Activated B cell treated with CpG ODN at 0.5 μM for 24 hours (primary cell): ENCODE measurements at regions not wholly inside any gene's neighbourhood (a gene's known extent, or its start where the extent isn't known, plus 50 kb on each side); places are given as distances from the start of the nearest gene placed in this dataset.

Source experiments
- ATAC-seq: fragments of 200-7000 bp; cut with Tn5 transposase; one replicate; pipeline ENCODE4 v1.10.0; 2021; ENCODE audit warnings: low read depth, mild to moderate bottlenecking, moderate library complexity
- CTCF ChIA-PET: fragments of 350-600 bp; sonication (Branson Sonifier 250); formaldehyde crosslinking; loops from one replicate; lab custom pipeline; 2021; ENCODE audit warnings: antibody characterized with exemption; lab: Charles Lee
- POLR2A ChIA-PET: fragments of 350-600 bp; sonication (Branson Sonifier 250); formaldehyde crosslinking; loops from one replicate; lab custom pipeline; 2021; ENCODE audit warnings: antibody characterized with exemption; lab: Charles Lee
- DNase-seq: peaks from one replicate; pipeline ENCODE4 v3.0.0; 2022
- H3K27ac Mint-ChIP-seq: one replicate; pipeline ENCODE4 v1.8.0; 2020; ENCODE audit warnings: mixed read lengths
- H3K27me3 Mint-ChIP-seq: one replicate; pipeline ENCODE4 v1.8.0; 2021; ENCODE audit warnings: mixed read lengths
- H3K36me3 Mint-ChIP-seq: one replicate; pipeline ENCODE4 v1.8.0; 2021; ENCODE audit warnings: low read depth, mixed read lengths
- H3K4me1 Mint-ChIP-seq: one replicate; pipeline ENCODE4 v1.8.0; 2021; ENCODE audit warnings: mixed read lengths
- H3K4me3 Mint-ChIP-seq: one replicate; pipeline ENCODE4 v1.8.0; 2020; ENCODE audit warnings: mild to moderate bottlenecking, mixed read lengths
- H3K9me3 Mint-ChIP-seq: one replicate; pipeline ENCODE4 v1.8.0; 2020; ENCODE audit warnings: mixed read lengths
- intact Hi-C: fragments of 100-400 bp; cut with micrococcal nuclease; formaldehyde crosslinking; loops from one replicate; pipeline ENCODE4 v1.15.1; 2024
- TF ChIP-seq, protein P1 (sequence below): fragments of 200-600 bp; IDR thresholded peaks from one replicate; pipeline ENCODE4 v1.8.0; 2022; ENCODE audit warnings: antibody characterized with exemption, mild to moderate bottlenecking

DNA sequence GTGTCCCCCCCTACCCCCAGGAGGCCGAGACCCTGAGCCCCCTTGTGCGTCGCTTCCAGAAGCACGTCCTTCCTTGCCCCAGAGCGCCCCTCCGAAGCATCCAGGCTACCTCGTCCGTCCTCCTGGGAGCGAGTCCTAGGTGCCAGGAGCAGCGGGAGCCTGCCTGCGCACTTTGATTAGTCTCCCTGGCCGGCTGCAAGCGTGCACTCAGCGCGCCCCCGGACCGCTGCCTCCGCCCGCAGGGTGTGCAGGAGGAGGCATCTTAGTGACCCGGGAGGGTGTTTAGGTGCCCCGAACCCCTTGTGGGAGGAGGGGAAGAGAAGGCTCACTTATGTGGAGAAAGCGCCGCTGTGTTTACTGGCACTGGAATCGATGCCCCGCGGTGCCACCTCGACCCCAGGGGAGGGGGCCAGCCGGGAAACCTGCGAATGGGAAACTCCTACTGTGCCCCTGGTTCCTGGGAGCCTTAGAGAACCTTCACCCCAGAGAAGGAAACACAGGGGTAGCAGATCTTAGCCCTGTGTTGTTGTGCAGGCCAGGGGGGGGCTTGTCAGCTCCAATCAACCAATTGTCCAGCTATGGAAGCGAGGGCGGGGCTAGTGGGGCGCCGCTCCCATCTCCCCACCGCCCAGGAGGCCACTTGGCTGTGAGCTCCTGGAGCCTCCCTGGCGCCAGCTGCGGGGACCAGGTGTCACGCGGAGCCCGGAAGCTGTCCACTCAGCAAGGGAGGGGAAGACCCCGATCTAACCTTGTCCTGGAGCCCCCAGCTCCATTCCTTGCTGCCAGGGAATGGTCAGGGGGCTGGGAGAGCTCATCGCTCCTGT lies 922.8 kb upstream of the EEF2KMT start:
- CTCF ChIA-PET, result no interaction called here
- no peak overlapping the region for H3K27ac Mint-ChIP-seq
- no peak for ATAC-seq

DNA sequence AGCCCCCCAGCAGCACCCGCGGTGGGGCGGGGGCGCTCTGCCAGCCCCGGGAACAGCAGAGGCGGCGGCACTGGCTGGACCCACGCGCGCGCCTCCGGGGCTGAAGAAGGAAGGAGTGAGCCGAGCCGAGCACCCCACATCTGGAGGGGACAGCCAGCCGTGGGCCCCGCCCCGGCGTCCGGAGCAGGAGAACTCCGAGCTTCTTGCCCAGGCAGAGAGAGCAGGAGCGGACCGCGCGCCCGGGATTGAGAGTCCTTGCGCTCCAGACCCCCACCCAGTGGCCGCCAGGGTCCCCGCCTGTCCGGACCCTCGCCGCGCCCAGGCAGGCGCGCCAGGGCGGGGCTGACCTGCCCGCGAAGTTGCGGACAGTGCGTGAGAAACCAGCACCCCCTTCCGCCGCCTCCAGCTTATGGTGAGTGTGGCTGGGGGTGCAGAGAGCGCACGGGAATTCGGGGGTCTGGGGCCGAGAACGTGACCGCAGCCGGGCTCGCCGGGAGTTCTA lies 921.9 kb upstream of the EEF2KMT start:
- ChIA-PET POLR2A (no interaction called here), CTCF (no interaction called here)
- Mint-ChIP-seq H3K4me3 (no peak overlapping the region), H3K27ac (no peak overlapping the region), H3K36me3 (no peaks in the 10 kb centered on the region), H3K9me3 (no peaks in the 10 kb centered on the region), H3K27me3 (peaks cover 10% of the 10 kb centered on the region), H3K4me1 (no peaks in the 10 kb centered on the region)
- intact Hi-C loops, result no loop called here
- TF ChIP-seq, protein P1, sequence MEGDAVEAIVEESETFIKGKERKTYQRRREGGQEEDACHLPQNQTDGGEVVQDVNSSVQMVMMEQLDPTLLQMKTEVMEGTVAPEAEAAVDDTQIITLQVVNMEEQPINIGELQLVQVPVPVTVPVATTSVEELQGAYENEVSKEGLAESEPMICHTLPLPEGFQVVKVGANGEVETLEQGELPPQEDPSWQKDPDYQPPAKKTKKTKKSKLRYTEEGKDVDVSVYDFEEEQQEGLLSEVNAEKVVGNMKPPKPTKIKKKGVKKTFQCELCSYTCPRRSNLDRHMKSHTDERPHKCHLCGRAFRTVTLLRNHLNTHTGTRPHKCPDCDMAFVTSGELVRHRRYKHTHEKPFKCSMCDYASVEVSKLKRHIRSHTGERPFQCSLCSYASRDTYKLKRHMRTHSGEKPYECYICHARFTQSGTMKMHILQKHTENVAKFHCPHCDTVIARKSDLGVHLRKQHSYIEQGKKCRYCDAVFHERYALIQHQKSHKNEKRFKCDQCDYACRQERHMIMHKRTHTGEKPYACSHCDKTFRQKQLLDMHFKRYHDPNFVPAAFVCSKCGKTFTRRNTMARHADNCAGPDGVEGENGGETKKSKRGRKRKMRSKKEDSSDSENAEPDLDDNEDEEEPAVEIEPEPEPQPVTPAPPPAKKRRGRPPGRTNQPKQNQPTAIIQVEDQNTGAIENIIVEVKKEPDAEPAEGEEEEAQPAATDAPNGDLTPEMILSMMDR, result no peak
- ATAC-seq, result no peak
- no peak for DNase-seq

More for the DNA sequence above, 922.8 kb upstream of the EEF2KMT start:
- no peaks in the 10 kb centered on the region for H3K4me1 Mint-ChIP-seq
- intact Hi-C loops, result no loop called here
- TF ChIP-seq, protein P1, result no peak
- peaks cover 10% of the 10 kb centered on the region for H3K27me3 Mint-ChIP-seq
- no peak for DNase-seq
- POLR2A ChIA-PET, result no interaction called here
- H3K4me3 Mint-ChIP-seq, result no peak overlapping the region
- H3K36me3 Mint-ChIP-seq, result no peaks in the 10 kb centered on the region
- H3K9me3 Mint-ChIP-seq, result no peaks in the 10 kb centered on the region

DNA sequence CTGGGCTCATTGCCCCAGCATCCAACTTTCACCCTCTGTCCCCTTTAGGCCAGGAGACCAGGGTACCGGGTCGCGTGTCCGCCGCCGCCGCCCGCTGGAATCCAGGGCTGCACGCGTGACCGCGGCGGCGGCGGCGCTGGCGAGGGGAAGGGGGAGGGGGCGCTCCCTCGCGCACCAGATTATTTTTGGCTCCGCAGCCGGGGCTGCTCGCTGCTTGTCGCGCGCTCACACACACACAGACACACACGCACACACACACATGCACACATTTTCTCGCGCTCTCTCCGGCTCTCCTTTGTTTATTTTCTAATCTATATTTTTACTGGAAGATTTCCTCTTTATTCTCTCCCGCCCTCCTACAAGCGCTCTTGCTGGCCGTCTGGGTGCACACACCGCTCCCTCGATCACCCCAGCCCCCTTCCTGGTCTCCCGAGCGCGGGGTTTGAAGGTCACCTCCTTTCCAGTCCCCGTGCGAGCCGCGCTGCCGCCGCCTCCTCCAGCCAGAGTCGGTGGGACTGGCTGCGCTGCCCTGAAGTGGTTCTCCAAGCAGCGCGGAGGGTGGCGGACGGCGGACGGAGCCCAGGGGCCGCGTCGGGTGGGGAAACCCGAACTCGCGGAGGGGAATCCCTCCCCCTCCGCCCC lies 921.4 kb upstream of the EEF2KMT start:
- peaks cover 10% of the 10 kb centered on the region for H3K27me3 Mint-ChIP-seq
- intact Hi-C loops, result no loop called here
- H3K9me3 Mint-ChIP-seq, result no peaks in the 10 kb centered on the region
- H3K36me3 Mint-ChIP-seq, result no peaks in the 10 kb centered on the region
- no peak overlapping the region for H3K27ac Mint-ChIP-seq
- TF ChIP-seq, protein P1, result no peak
- no peak for ATAC-seq
- H3K4me3 Mint-ChIP-seq, result no peak overlapping the region
- no peaks in the 10 kb centered on the region for H3K4me1 Mint-ChIP-seq
- no peak for DNase-seq
- ChIA-PET CTCF (no interaction called here), POLR2A (no interaction called here)

DNA sequence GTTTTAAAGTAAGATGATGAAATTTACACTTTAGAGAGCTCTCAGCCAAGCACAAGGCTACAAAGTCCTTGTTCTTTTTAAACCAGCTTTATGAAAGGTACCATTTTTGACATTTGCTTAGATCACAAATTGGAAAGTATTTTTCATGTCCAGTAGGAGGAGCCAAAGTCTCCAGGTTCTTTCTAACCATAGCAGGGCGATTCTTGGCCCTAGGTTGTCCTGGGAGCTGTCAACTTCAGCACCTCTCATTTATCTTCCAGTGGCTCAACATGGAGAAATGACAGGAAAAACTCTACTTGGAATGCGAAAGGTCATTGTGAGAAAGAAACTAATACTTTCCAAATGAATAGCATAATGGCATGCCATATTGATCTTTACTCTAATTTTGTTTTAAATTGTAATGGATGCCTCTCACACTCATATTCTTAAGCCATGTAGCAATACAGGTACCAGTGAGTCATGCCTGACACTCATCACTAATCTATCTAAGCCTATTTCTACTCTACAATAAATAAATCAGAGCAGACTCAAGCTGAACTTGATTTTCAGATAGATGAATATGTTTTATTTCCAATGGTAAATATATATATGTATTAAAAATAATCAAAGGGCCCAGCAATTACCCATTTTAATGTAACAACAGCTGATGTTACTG lies 919.1 kb upstream of the EEF2KMT start:
- H3K36me3 Mint-ChIP-seq, result no peaks in the 10 kb centered on the region
- no peak for DNase-seq
- POLR2A ChIA-PET, result no interaction called here
- no peak for ATAC-seq
- no peaks in the 10 kb centered on the region for H3K9me3 Mint-ChIP-seq
- no peak overlapping the region for H3K4me3 Mint-ChIP-seq
- intact Hi-C loops, result no loop called here
- TF ChIP-seq, protein P1, result no peak
- peaks cover 10% of the 10 kb centered on the region for H3K27me3 Mint-ChIP-seq
- H3K4me1 Mint-ChIP-seq, result no peaks in the 10 kb centered on the region
- H3K27ac Mint-ChIP-seq, result no peak overlapping the region
- CTCF ChIA-PET, result no interaction called here

DNA sequence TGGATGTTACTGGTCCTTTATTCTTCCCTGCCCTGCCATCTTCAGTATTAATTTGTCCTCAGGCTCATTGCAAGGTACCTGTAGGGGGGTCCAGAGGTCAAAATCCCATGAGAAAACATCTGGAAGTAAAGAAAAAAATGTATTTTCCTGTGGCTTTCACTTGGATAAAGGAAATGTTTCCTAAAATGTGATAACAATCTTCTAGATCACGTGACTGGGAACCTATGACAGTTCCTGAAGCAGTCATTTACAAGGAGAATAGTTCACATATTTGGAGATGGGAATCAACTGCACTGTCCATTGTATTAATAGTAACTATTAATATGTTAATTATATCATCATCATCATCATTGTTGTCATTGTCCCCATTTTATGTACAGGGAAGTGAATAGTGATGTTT lies 915.1 kb upstream of the EEF2KMT start:
- DNase-seq, result no peak
- ATAC-seq, result no peak
- CTCF ChIA-PET, result no interaction called here
- Mint-ChIP-seq H3K36me3 (no peaks in the 10 kb centered on the region), H3K9me3 (peaks cover 2% of the 10 kb centered on the region), H3K4me3 (no peak overlapping the region), H3K4me1 (no peaks in the 10 kb centered on the region), H3K27me3 (peaks cover under 1% of the 10 kb centered on the region), H3K27ac (no peak overlapping the region)
- POLR2A ChIA-PET, result no interaction called here
- TF ChIP-seq, protein P1, result no peak
- intact Hi-C loops, result no loop called here
